ENCODE measurements at regions not wholly inside any gene's neighbourhood (a gene's known extent, or its start where the extent isn't known, plus 50 kb on each side); places are given as distances from the start of the nearest gene placed in this dataset.
"Not testable (repeated sequence)": the region's sequence is repeated elsewhere in the genome, so short reads cannot be mapped to it uniquely, and the experiment has no call there.

DNA sequence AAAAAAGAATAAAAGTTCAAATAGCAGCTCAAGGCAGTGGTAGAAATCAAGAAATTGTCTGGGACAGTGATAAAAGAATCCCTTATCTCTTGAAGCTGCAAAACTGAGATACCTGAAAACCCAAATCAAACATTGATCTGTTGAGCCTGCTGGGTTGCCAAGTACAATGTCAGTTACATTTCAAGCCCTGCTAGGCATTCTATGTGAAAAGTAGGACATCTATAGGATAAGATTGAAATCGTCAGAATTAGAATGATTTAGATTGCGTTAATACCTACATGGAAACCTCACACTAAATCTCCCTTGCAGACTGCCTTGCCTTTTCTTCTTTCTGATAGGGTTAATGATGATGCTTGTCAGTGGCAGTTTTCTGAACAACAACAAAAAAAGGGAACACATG lies 1684.4 kb upstream of the B3GALT2 start:
- no peaks in the 10 kb centered on the region for H3K27me3 Mint-ChIP-seq (ENCODE audit: low read depth)
- TF ChIP-seq, protein P1, sequence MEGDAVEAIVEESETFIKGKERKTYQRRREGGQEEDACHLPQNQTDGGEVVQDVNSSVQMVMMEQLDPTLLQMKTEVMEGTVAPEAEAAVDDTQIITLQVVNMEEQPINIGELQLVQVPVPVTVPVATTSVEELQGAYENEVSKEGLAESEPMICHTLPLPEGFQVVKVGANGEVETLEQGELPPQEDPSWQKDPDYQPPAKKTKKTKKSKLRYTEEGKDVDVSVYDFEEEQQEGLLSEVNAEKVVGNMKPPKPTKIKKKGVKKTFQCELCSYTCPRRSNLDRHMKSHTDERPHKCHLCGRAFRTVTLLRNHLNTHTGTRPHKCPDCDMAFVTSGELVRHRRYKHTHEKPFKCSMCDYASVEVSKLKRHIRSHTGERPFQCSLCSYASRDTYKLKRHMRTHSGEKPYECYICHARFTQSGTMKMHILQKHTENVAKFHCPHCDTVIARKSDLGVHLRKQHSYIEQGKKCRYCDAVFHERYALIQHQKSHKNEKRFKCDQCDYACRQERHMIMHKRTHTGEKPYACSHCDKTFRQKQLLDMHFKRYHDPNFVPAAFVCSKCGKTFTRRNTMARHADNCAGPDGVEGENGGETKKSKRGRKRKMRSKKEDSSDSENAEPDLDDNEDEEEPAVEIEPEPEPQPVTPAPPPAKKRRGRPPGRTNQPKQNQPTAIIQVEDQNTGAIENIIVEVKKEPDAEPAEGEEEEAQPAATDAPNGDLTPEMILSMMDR (IDR thresholded peaks at IDR 0.05; ENCODE audit: unreplicated experiment in 3 of 3): no peak
- H3K4me3 Mint-ChIP-seq: no peak overlapping the region
- H3K36me3 Mint-ChIP-seq (ENCODE audit: low read depth): no peaks in the 10 kb centered on the region
- no peaks in the 10 kb centered on the region for H3K4me1 Mint-ChIP-seq
- H3K27ac Mint-ChIP-seq: no peak overlapping the region
- no peaks in the 10 kb centered on the region for H3K9me3 Mint-ChIP-seq

DNA sequence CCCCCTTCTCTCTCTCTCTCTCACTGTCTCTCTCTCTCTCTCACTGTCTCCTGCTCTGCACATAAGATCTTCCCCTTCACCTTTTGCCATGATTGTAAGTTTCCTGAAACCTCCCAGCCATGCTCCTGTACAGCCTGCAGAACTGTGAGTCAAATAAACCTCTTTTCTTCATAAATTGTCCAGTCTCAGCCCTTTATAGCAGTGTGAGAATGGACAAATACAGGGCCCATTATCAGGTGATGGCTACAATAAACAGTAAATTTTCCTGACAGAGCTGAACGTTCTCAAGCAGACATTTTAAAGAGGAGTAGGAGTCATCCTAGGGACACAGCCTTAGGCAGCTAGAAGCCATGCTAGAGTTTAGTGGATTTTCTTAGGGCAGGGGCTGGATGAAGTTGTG lies 1679.7 kb upstream of the B3GALT2 start:
- Mint-ChIP-seq H3K9me3 (no peaks in the 10 kb centered on the region), H3K4me3 (no peak overlapping the region), H3K4me1 (no peaks in the 10 kb centered on the region)

DNA sequence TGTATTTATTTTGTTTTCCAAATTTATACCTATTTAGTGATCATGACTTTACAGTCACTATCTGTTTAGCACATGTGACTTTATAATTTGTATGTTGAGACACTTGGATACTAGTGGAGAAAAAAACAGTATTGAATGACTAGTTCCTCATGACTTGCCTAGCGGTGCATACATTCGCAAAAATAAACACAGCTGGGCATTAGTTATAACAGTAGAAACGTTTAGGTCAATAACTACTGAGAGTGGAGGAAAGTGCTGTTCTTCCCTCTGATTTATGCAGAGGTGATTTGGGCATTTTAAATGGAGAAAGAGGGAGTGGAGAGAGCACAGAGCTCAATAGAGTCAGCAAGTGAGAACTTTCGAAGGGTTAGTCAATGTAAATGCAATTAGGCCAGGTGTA lies 1679.0 kb upstream of the B3GALT2 start:
- no peak overlapping the region for H3K27ac Mint-ChIP-seq
- no peak overlapping the region for H3K4me3 Mint-ChIP-seq
- TF ChIP-seq, protein P1 (IDR thresholded peaks at IDR 0.05; ENCODE audit: unreplicated experiment in 3 of 3): no peak
- H3K36me3 Mint-ChIP-seq (ENCODE audit: low read depth): no peaks in the 10 kb centered on the region
- H3K9me3 Mint-ChIP-seq: no peaks in the 10 kb centered on the region
- no peaks in the 10 kb centered on the region for H3K4me1 Mint-ChIP-seq
- no peaks in the 10 kb centered on the region for H3K27me3 Mint-ChIP-seq (ENCODE audit: low read depth)

More for the DNA sequence above, 1679.7 kb upstream of the B3GALT2 start:
- no peak overlapping the region for H3K27ac Mint-ChIP-seq
- no peaks in the 10 kb centered on the region for H3K27me3 Mint-ChIP-seq (ENCODE audit: low read depth)
- TF ChIP-seq, protein P1 (IDR thresholded peaks at IDR 0.05; ENCODE audit: unreplicated experiment in 3 of 3): no peak
- H3K36me3 Mint-ChIP-seq (ENCODE audit: low read depth): no peaks in the 10 kb centered on the region

DNA sequence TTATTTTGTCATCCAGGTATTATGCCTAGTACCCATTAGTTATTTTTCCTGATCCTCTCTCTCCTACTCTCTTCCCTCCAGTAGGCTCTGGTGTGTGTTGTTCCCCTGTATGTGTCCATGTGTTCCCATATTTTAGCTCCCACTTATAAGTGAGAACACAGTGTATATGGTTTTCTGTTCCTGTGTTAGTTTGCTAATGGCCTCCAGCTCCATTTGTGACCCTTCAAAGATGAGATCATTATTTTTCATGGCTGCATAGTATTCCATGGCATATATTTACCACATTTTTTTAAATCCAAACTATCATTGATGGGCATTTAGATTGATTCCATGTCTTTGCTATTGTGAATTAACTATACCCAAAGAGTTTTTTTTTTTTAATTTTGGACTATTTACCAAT lies 1675.7 kb upstream of the B3GALT2 start:
- H3K36me3 Mint-ChIP-seq (ENCODE audit: low read depth): no peaks in the 10 kb centered on the region
- TF ChIP-seq, protein P1 (IDR thresholded peaks at IDR 0.05; ENCODE audit: unreplicated experiment in 3 of 3): no peak
- H3K9me3 Mint-ChIP-seq: no peaks in the 10 kb centered on the region
- no peak overlapping the region for H3K4me3 Mint-ChIP-seq
- no peaks in the 10 kb centered on the region for H3K4me1 Mint-ChIP-seq
- no peak overlapping the region for H3K27ac Mint-ChIP-seq
- no peaks in the 10 kb centered on the region for H3K27me3 Mint-ChIP-seq (ENCODE audit: low read depth)

DNA sequence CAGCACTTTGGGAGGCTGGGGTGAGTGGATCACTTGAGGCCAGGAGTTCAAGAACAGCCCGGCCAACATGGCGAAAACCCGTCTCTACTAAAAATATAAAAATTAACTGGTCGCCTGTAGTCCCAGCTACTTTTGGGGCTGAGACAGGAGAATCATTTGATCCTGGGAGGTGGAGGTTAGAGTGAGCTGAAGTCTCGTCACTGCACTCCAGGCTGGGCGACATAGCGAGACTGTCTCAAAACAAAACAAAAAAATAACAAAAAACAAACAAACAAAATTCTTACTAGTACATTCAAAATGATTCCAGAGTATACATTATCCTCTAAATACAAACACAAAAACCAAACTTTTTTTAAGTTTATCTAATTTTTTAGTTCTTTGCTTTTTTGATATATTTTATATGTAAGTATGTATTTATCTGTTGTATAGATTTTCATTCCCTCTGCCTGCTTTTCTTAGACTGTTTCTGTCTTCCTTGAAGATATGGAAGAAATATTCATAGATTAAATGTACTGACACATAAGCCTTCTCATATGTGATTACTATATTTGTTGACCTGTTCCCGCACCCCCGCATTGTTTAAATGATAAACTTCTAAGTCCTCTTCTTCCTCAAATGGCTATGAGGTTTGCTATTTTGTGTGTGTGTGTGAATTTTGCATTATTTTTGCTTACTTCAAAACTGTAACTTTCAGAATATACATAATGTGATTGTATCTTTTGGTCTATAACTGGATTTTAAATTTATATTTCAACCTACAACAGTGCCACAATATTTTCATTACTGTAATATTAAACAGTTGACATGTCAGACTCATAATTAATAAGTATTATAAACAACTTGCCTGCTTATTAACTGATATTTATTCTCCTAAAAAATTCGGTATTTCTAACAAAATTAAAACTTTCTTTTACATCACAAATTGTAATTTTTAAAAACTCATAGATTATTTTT lies 1674.1 kb upstream of the B3GALT2 start:
- Mint-ChIP-seq H3K36me3 (ENCODE audit: low read depth) (no peaks in the 10 kb centered on the region), H3K27me3 (ENCODE audit: low read depth) (no peaks in the 10 kb centered on the region), H3K9me3 (no peaks in the 10 kb centered on the region), H3K27ac (no peak overlapping the region), H3K4me1 (no peaks in the 10 kb centered on the region), H3K4me3 (no peak overlapping the region)
- TF ChIP-seq, protein P1 (IDR thresholded peaks at IDR 0.05; ENCODE audit: unreplicated experiment in 3 of 3): no peak

DNA sequence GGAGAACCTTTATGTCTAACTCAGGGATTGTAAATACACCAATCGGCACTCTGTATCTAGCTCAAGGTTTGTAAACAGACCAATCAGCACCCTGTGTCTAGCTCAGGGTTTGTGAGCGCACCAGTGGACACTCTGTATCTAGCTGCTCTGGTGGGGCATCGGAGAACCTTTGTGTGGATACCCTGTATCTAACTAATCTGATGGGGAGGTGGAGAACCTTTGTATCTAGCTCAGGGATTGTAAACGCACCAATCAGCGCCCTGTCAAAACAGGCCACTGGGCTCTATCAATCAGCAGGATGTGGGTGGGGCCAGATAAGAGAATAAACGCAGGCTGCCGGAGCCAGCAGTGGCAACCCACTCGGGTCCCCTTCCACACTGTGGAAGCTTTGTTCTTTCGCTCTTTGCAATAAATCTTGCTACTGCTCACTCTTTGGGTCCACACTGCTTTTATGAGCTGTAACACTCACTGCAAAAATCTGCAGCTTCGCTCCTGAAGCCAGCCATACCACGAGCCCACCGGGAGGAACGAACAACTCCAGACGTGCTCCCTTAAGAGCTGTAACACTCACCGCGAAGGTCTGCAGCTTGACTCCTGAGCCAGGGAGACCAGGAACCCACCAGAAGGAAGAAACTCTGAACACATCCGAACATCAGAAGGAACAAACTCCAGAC lies 1673.2 kb upstream of the B3GALT2 start:
- H3K27ac Mint-ChIP-seq; H3K27me3 Mint-ChIP-seq (ENCODE audit: low read depth); H3K9me3 Mint-ChIP-seq; H3K36me3 Mint-ChIP-seq (ENCODE audit: low read depth); H3K4me1 Mint-ChIP-seq; H3K4me3 Mint-ChIP-seq: not testable (repeated sequence)

DNA sequence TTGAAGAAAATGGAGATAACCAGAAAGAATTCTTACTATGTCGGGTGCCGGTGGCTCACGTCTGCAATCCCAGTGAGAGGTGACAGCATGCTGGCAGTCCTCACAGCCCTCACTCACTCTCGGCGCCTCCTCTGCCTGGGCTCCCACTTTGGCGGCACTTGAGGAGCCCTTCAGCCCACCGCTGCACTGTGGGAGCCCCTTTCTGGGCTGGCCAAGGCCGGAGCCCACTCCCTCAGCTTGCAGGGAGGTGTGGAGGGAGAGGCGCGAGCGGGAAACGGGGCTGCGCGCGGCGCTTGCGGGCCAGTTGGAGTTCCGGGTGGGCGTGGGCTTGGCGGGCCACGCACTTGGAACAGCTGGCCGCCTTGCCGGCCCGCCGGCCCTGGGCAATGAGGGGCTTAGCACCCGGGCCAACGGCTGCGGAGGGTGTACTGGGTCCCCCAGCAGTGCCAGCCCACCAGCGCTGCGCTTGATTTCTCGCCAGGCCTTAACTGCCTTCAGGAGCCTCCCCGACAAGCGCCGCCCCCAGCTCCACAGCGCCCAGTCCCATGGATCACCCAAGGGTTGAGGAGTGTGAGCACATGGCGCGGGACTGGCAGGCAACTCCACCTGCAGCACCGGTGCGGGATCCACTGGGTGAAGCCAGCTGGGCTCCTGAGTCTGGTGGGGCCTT lies 1672.5 kb upstream of the B3GALT2 start:
- H3K27ac Mint-ChIP-seq; H3K4me3 Mint-ChIP-seq; H3K27me3 Mint-ChIP-seq (ENCODE audit: low read depth); H3K36me3 Mint-ChIP-seq (ENCODE audit: low read depth); H3K4me1 Mint-ChIP-seq; H3K9me3 Mint-ChIP-seq: not testable (repeated sequence)
